H9 (cell line): ENCODE measurements at regions not wholly inside any gene's neighbourhood (a gene's known extent, or its start where the extent isn't known, plus 50 kb on each side); places are given as distances from the start of the nearest gene placed in this dataset.

Source experiments
- DNase-seq: peaks from one replicate; pipeline ENCODE4 v3.0.0-alpha.2; 2017
- H2AFZ ChIP-seq: one replicate; pipeline ENCODE4 v1.6.1; 2013; ENCODE audit warnings: mild to moderate bottlenecking, low read length, control low read depth, moderate library complexity
- H2AK5ac ChIP-seq: 2 replicates; pipeline ENCODE4 v1.6.1; 2013; ENCODE audit warnings: low read length, control low read depth, mixed read lengths; ENCODE audit not compliant: insufficient read length
- H2BK120ac ChIP-seq: one replicate; pipeline ENCODE4 v1.6.1; 2013; ENCODE audit warnings: low read depth, mild to moderate bottlenecking, low read length, control low read depth, inconsistent platforms; ENCODE audit not compliant: poor library complexity, severe bottlenecking
- H2BK12ac ChIP-seq: 2 replicates; pipeline ENCODE4 v1.6.1; 2013; ENCODE audit warnings: low read length, control low read depth, mixed read lengths, low read depth; ENCODE audit not compliant: insufficient read length
- H2BK15ac ChIP-seq: 2 replicates; pipeline ENCODE4 v1.6.1; 2013; ENCODE audit warnings: low read depth, low read length, control low read depth
- H2BK20ac ChIP-seq: one replicate; pipeline ENCODE4 v1.6.1; 2013; ENCODE audit warnings: low read depth, mild to moderate bottlenecking, low read length, control low read depth, inconsistent platforms; ENCODE audit not compliant: poor library complexity, severe bottlenecking
- H2BK5ac ChIP-seq: 2 replicates; pipeline ENCODE4 v1.6.1; 2013; ENCODE audit warnings: low read length, control low read depth, mixed read lengths; ENCODE audit not compliant: insufficient read length
- H3K14ac ChIP-seq: 2 replicates; pipeline ENCODE4 v1.6.1; 2013; ENCODE audit warnings: low read length, control low read depth; ENCODE audit not compliant: insufficient read depth
- H3K18ac ChIP-seq: 2 replicates; pipeline ENCODE4 v1.6.1; 2013; ENCODE audit warnings: low read depth, mild to moderate bottlenecking, mixed read lengths, low read length, control low read depth; ENCODE audit not compliant: insufficient read length
- H3K23ac ChIP-seq: 2 replicates; pipeline ENCODE4 v1.6.1; 2013; ENCODE audit warnings: low read length, control low read depth, mixed read lengths, low read depth; ENCODE audit not compliant: insufficient read length
- H3K23me2 ChIP-seq: 2 replicates; pipeline ENCODE4 v1.6.1; 2013; ENCODE audit warnings: low read depth, mild to moderate bottlenecking, mixed read lengths, low read length, control low read depth; ENCODE audit not compliant: insufficient read length, poor library complexity, severe bottlenecking
- H3K27ac ChIP-seq: 2 replicates; pipeline ENCODE4 v1.5.1; 2013; ENCODE audit warnings: low read length, control low read depth, mixed read lengths, low read depth; ENCODE audit not compliant: insufficient read length
- H3K27me3 ChIP-seq: 2 replicates; pipeline ENCODE4 v1.6.1; 2013; ENCODE audit warnings: low read length, control low read depth, inconsistent platforms; ENCODE audit not compliant: insufficient read depth
- H3K4ac ChIP-seq: 2 replicates; pipeline ENCODE4 v1.6.1; 2013; ENCODE audit warnings: low read depth, mild to moderate bottlenecking, control low read depth, inconsistent platforms, low read length, moderate library complexity
- H3K4me1 ChIP-seq: 2 replicates; pipeline ENCODE4 v1.6.1; 2013; ENCODE audit warnings: low read length, control low read depth, inconsistent platforms; ENCODE audit not compliant: insufficient read depth
- H3K4me2 ChIP-seq: 2 replicates; pipeline ENCODE4 v1.6.1; 2013; ENCODE audit warnings: low read length, control low read depth, mixed read lengths; ENCODE audit not compliant: insufficient read length, insufficient read depth
- H3K56ac ChIP-seq: 2 replicates; pipeline ENCODE4 v1.6.1; 2013; ENCODE audit warnings: low read depth, mild to moderate bottlenecking, mixed read lengths, low read length, control low read depth; ENCODE audit not compliant: insufficient read length
- H3K79me1 ChIP-seq: 2 replicates; pipeline ENCODE4 v1.6.1; 2013; ENCODE audit warnings: low read depth, mild to moderate bottlenecking, moderate library complexity, low read length, control low read depth, inconsistent platforms; ENCODE audit not compliant: insufficient read depth, poor library complexity, severe bottlenecking
- H3K79me2 ChIP-seq: 2 replicates; pipeline ENCODE4 v1.6.1; 2013; ENCODE audit warnings: low read length, control low read depth, inconsistent platforms; ENCODE audit not compliant: insufficient read depth
- H3K9ac ChIP-seq: 2 replicates; pipeline ENCODE4 v1.6.1; 2013; ENCODE audit warnings: low read length, control low read depth, mixed read lengths; ENCODE audit not compliant: insufficient read length; ENCODE audit errors: extremely low read depth
- H3K9me3 ChIP-seq: one replicate; pipeline ENCODE4 v1.6.1; 2013; ENCODE audit warnings: low read depth, low read length, inconsistent platforms; ENCODE audit not compliant: control insufficient read depth
- H3T11ph ChIP-seq: one replicate; pipeline ENCODE4 v1.6.1; 2013; ENCODE audit warnings: mild to moderate bottlenecking, low read length, control low read depth, inconsistent platforms
- H4K20me1 ChIP-seq: one replicate; pipeline ENCODE4 v1.6.1; 2013; ENCODE audit not compliant: control insufficient read depth, insufficient read length, insufficient read depth
- H4K5ac ChIP-seq: 2 replicates; pipeline ENCODE4 v1.6.1; 2013; ENCODE audit warnings: low read depth, mild to moderate bottlenecking, mixed read lengths, low read length, control low read depth; ENCODE audit not compliant: insufficient read length
- H4K8ac ChIP-seq: replicated peaks from 2 replicates; pipeline ENCODE4 v1.6.1; 2013; ENCODE audit warnings: low read length, control low read depth, mixed read lengths, low read depth; ENCODE audit not compliant: insufficient read length
- H4K91ac ChIP-seq: 2 replicates; pipeline ENCODE4 v1.6.1; 2013; ENCODE audit warnings: low read depth, mild to moderate bottlenecking, moderate library complexity, mixed read lengths, low read length, control low read depth; ENCODE audit not compliant: insufficient read length
- H3K27ac Mint-ChIP-seq, 3 experiments: 2 replicates in 2 of 3; 3 replicates in 1 of 3; pipeline ENCODE4 v1.8.0; 2020 to 2021; ENCODE audit warnings: mixed read lengths in 3 of 3, mild to moderate bottlenecking in 1 of 3, moderate library complexity in 1 of 3
- H3K27me3 Mint-ChIP-seq: 2 replicates; pipeline ENCODE4 v1.8.0; 2021; ENCODE audit warnings: low read depth, mild to moderate bottlenecking, moderate library complexity, mixed read lengths
- H3K36me3 Mint-ChIP-seq, 3 experiments: 2 replicates in 2 of 3; 3 replicates in 1 of 3; pipeline ENCODE4 v1.8.0; 2020 to 2021; ENCODE audit warnings: low read depth in 3 of 3, mixed read lengths in 3 of 3; ENCODE audit not compliant: insufficient read depth in 1 of 3
- H3K4me1 Mint-ChIP-seq, 2 experiments: 2 replicates each; pipeline ENCODE4 v1.8.0; 2020; ENCODE audit warnings: mixed read lengths in 2 of 2
- H3K4me3 Mint-ChIP-seq, 2 experiments: 2 replicates in 1 of 2; 3 replicates in 1 of 2; pipeline ENCODE4 v1.8.0; 2020 to 2021; ENCODE audit warnings: mild to moderate bottlenecking in 2 of 2, mixed read lengths in 2 of 2, moderate library complexity in 1 of 2
- H3K9me3 Mint-ChIP-seq, 2 experiments: 2 replicates in 1 of 2; 3 replicates in 1 of 2; pipeline ENCODE4 v1.8.0; 2020; ENCODE audit warnings: mild to moderate bottlenecking in 2 of 2, mixed read lengths in 2 of 2, moderate library complexity in 1 of 2
- WGBS: extraction: QIAGEN DNeasy Blood & Tissue Kit; methylation state at CpG from one replicate; pipeline ENCODE4 v1.1.7; 2013; ENCODE audit warnings: missing lambda C conversion rate, low lambda C conversion rate, mixed read lengths; ENCODE audit not compliant: insufficient read length; ENCODE audit errors: extremely low coverage; 5-methylcytosine and 5-hydroxymethylcytosine counted together
- TF ChIP-seq, protein P1 (sequence below): fragments of 200-600 bp; sonication (generic); conservative IDR thresholded peaks from 3 replicates; pipeline ENCODE4 v1.8.0; 2021; ENCODE audit warnings: antibody characterized with exemption, mild to moderate bottlenecking

DNA sequence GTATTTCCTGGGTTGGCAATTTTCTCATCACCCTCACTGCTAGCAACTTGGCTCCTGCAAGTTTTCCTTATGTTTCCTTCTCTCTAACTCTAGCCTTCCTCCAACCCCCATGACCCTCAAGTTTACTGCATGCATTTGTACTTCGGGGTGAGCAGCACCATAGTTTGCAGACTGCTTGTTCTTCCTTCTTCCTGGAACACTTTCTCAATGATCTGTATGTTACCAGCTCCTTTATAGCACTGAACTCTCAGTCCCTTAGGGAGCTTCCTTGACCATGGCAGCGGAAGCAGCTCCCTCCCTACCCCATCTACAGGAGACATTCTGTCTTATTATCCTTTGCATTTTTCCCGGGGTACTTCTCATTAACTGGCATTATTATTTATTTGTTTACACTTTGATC, 1089.5 kb upstream of the GYPC start:
- Histone ChIP-seq H3K23me2 (no peaks in the 10 kb centered on the region), H4K20me1 (no peaks in the 10 kb centered on the region), H3K27ac (no peak overlapping the region), H3K4me2 (no peak overlapping the region), H3T11ph (no peak overlapping the region), H3K14ac (no peak overlapping the region), H2BK12ac (no peak overlapping the region), H4K8ac (no peak overlapping the region), H3K79me1 (no peaks in the 10 kb centered on the region), H3K23ac (no peak overlapping the region), H3K4me1 (0 out of 2 replicates have a peak, but pooled peaks cover 3% of the 10 kb centered on the region), H4K5ac (no peak overlapping the region), H3K4ac (no peak overlapping the region), H2AK5ac (no peak overlapping the region), H3K18ac (no peak overlapping the region), H3K27me3 (no peaks in the 10 kb centered on the region), H3K9ac (no peak overlapping the region), H2BK5ac (no peak overlapping the region), H2AFZ (no peak overlapping the region), H3K9me3 (no peaks in the 10 kb centered on the region), H3K56ac (no peak overlapping the region), H2BK15ac (no peak overlapping the region), H3K79me2 (no peaks in the 10 kb centered on the region), H2BK20ac (no peak overlapping the region), H2BK120ac (no peak overlapping the region), H4K91ac (no peak overlapping the region)
- no CpG with 5 or more reads among the region's 3 CpGs for WGBS
- Mint-ChIP-seq H3K4me3 (no peak overlapping the region), H3K4me1 (peaks cover 13 to 16% of the 10 kb centered on the region in 2 experiments; a peak in 3 of 4 replicates), H3K27ac (no peak overlapping the region), H3K9me3 (no peaks in the 10 kb centered on the region; a peak in 1 of 5 replicates), H3K36me3 (no peaks in the 10 kb centered on the region; a peak in 1 of 7 replicates), H3K27me3 (no peaks in the 10 kb centered on the region)
- DNase-seq = no peak
- TF ChIP-seq, protein P1, sequence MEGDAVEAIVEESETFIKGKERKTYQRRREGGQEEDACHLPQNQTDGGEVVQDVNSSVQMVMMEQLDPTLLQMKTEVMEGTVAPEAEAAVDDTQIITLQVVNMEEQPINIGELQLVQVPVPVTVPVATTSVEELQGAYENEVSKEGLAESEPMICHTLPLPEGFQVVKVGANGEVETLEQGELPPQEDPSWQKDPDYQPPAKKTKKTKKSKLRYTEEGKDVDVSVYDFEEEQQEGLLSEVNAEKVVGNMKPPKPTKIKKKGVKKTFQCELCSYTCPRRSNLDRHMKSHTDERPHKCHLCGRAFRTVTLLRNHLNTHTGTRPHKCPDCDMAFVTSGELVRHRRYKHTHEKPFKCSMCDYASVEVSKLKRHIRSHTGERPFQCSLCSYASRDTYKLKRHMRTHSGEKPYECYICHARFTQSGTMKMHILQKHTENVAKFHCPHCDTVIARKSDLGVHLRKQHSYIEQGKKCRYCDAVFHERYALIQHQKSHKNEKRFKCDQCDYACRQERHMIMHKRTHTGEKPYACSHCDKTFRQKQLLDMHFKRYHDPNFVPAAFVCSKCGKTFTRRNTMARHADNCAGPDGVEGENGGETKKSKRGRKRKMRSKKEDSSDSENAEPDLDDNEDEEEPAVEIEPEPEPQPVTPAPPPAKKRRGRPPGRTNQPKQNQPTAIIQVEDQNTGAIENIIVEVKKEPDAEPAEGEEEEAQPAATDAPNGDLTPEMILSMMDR = no peak
